Right cardiac atrium (tissue), 5 donors: ENCODE measurements at regions not wholly inside any gene's neighbourhood (a gene's known extent, or its start where the extent isn't known, plus 50 kb on each side); places are given as distances from the start of the nearest gene placed in this dataset.

Experiments
- ATAC-seq, 2 donors: fragments of 200-7000 bp; cut with Tn5 transposase; one replicate each; pipeline versions ENCODE4 v1.8.0 to v1.9.1; 2020; ENCODE audit warnings: moderate library complexity in 2 of 2, mild to moderate bottlenecking in 1 of 2
- DNase-seq, 3 donors: peaks; one replicate each; pipeline ENCODE4 v3.0.0-alpha.2; 2020
- H3K27ac ChIP-seq: one replicate; pipeline ENCODE4 v1.5.1; 2013; ENCODE audit warnings: mild to moderate bottlenecking, low read length, control low read depth, moderate library complexity
- H3K27me3 ChIP-seq: one replicate; pipeline ENCODE4 v1.6.1; 2013; ENCODE audit not compliant: control insufficient read depth, insufficient read depth
- H3K4me1 ChIP-seq: one replicate; pipeline ENCODE4 v1.6.1; 2013; ENCODE audit warnings: low read length; ENCODE audit not compliant: control insufficient read depth, insufficient read depth
- H3K4me3 ChIP-seq: one replicate; pipeline ENCODE4 v1.5.1; 2013; ENCODE audit warnings: low read length, control low read depth
- H3K9me3 ChIP-seq: one replicate; pipeline ENCODE4 v1.6.1; 2013; ENCODE audit warnings: low read length; ENCODE audit not compliant: control insufficient read depth
- WGBS: extraction: QIAGEN DNeasy Blood & Tissue Kit; methylation state at CpG from one replicate; pipeline ENCODE4 v1.1.7; 2013; 5-methylcytosine and 5-hydroxymethylcytosine counted together
- intact Hi-C, 4 donors: fragments of 100-400 bp; cut with DNase I; formaldehyde crosslinking; loops; one replicate each; pipeline versions ENCODE4 v1.11.0 to v1.14.0; 2022 to 2023
- donor health status: healthy with polysubstance abuse.
- donor health status: DM: no; HTN: yes; CAD: no.
- donor health status: DM: no; HTN: no; CAD: no.
- donor health status: DM: no; HTN: yes; CAD: no; lungs with severe emphysema.
- donor health status: DM: yes; HTN: yes; CAD: no.

- DNase-seq (no peak), ATAC-seq (no peak)
- no peaks in the 10 kb centered on the region for H3K27me3 ChIP-seq
- H3K4me3 ChIP-seq: no peak overlapping the region
- intact Hi-C loops: no loop called here
- H3K9me3 ChIP-seq: no peaks in the 10 kb centered on the region
- no peak overlapping the region for H3K27ac ChIP-seq
- 83% methylated on average over 2 of the region's 2 CpGs for WGBS
- no peaks in the 10 kb centered on the region for H3K4me1 ChIP-seq
These were observed 425.2 kb downstream of the TTLL7 start for GRCh38 chr1:83573776-83574175.

GRCh38 chr1:83571536-83571935 lies 427.4 kb downstream of the TTLL7 start:
- DNase-seq: no peak
- H3K27me3 ChIP-seq: no peaks in the 10 kb centered on the region
- H3K9me3 ChIP-seq: no peaks in the 10 kb centered on the region
- 82% methylated on average over 3 of the region's 3 CpGs for whole genome bisulfite sequencing
- H3K4me1 ChIP-seq: no peaks in the 10 kb centered on the region
- H3K4me3 ChIP-seq: no peak overlapping the region
- ATAC-seq: no peak
- intact Hi-C loops: no loop called here
- no peak overlapping the region for H3K27ac ChIP-seq

GRCh38 chr1:83561346-83561745 lies 437.6 kb downstream of the TTLL7 start:
- WGBS: 85% methylated on average over 2 of the region's 2 CpGs
- DNase-seq: no peak

GRCh38 chr1:83559129-83559840 lies 439.6 kb downstream of the TTLL7 start:
- no peaks in the 10 kb centered on the region for H3K27me3 ChIP-seq
- peaks cover 2% of the 10 kb centered on the region for H3K4me1 ChIP-seq
- intact Hi-C loops: no loop called here
- 52% methylated on average over 7 of the region's 7 CpGs for WGBS
- ATAC-seq (no peak), DNase-seq (no peak)
- H3K27ac ChIP-seq: no peak overlapping the region
- no peaks in the 10 kb centered on the region for H3K9me3 ChIP-seq
- H3K4me3 ChIP-seq: no peak overlapping the region

More at GRCh38 chr1:83561346-83561745, 437.6 kb downstream of the TTLL7 start:
- Histone ChIP-seq H3K27ac (no peak overlapping the region), H3K27me3 (no peaks in the 10 kb centered on the region), H3K4me1 (no peaks in the 10 kb centered on the region), H3K9me3 (no peaks in the 10 kb centered on the region), H3K4me3 (no peak overlapping the region)
- ATAC-seq: no peak
- intact Hi-C loops: no loop called here

DNA sequence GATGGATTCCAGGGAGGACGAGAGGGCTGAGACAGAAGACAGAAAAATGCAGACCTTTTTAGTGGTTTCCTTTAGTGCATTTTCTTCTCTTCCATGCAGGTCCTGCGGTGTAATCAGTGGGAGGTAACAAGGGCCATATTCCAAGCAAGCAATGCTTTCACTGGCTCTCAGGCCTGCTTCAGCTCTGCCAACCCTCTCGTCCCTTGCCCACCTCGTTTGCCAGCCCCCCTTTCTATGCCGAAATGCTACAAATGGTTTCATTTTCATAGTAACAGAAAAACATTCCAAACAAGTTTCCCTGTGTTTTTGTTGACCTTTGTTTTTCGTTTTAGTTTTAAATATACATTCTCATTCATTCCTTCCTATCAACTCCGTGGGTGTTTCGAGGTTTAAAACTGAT lies 443.1 kb downstream of the TTLL7 start:
- H3K27ac ChIP-seq: no peak overlapping the region
- no peak overlapping the region for H3K4me3 ChIP-seq
- no peaks in the 10 kb centered on the region for H3K9me3 ChIP-seq
- whole genome bisulfite sequencing: 65% methylated on average over 8 of the region's 8 CpGs
- peaks cover 4% of the 10 kb centered on the region for H3K4me1 ChIP-seq
- DNase-seq: no peak
- ATAC-seq: no peak
- intact Hi-C loops: no loop called here
- no peaks in the 10 kb centered on the region for H3K27me3 ChIP-seq

GRCh38 chr1:83554174-83554573 lies 444.8 kb downstream of the TTLL7 start:
- intact Hi-C loops: no loop called here
- Histone ChIP-seq H3K4me3 (no peak overlapping the region), H3K27ac (no peak overlapping the region), H3K27me3 (no peaks in the 10 kb centered on the region), H3K4me1 (peaks cover 4% of the 10 kb centered on the region), H3K9me3 (no peaks in the 10 kb centered on the region)
- ATAC-seq: no peak
- WGBS: 42% methylated on average over 6 of the region's 6 CpGs
- DNase-seq: no peak

- ATAC-seq (no peak), DNase-seq (no peak)
- no peak overlapping the region for H3K4me3 ChIP-seq
- H3K27ac ChIP-seq: no peak overlapping the region
- no peaks in the 10 kb centered on the region for H3K9me3 ChIP-seq
- H3K27me3 ChIP-seq: no peaks in the 10 kb centered on the region
- WGBS: 93% methylated on average over 1 of the region's 1 CpG
- peaks cover 4% of the 10 kb centered on the region for H3K4me1 ChIP-seq
- intact Hi-C loops: no loop called here
These were observed 446.1 kb downstream of the TTLL7 start for GRCh38 chr1:83552820-83553219.

- intact Hi-C loops: no loop called here
- WGBS: 98% methylated on average over 1 of the region's 1 CpG
- DNase-seq (no peak), ATAC-seq (no peak)
- H3K27ac ChIP-seq: no peak overlapping the region
- no peaks in the 10 kb centered on the region for H3K9me3 ChIP-seq
- no peaks in the 10 kb centered on the region for H3K27me3 ChIP-seq
- no peak overlapping the region for H3K4me3 ChIP-seq
- H3K4me1 ChIP-seq: no peaks in the 10 kb centered on the region
These were observed 450.6 kb downstream of the TTLL7 start for GRCh38 chr1:83548311-83548710.

- H3K27ac ChIP-seq: no peak overlapping the region
- H3K4me1 ChIP-seq: no peaks in the 10 kb centered on the region
- DNase-seq (no peak), ATAC-seq (no peak)
- no peaks in the 10 kb centered on the region for H3K27me3 ChIP-seq
- intact Hi-C loops: no loop called here
- WGBS: 94% methylated on average over 6 of the region's 6 CpGs
- no peak overlapping the region for H3K4me3 ChIP-seq
- H3K9me3 ChIP-seq: no peaks in the 10 kb centered on the region
These were observed 451.0 kb downstream of the TTLL7 start for GRCh38 chr1:83547901-83548300.

DNA sequence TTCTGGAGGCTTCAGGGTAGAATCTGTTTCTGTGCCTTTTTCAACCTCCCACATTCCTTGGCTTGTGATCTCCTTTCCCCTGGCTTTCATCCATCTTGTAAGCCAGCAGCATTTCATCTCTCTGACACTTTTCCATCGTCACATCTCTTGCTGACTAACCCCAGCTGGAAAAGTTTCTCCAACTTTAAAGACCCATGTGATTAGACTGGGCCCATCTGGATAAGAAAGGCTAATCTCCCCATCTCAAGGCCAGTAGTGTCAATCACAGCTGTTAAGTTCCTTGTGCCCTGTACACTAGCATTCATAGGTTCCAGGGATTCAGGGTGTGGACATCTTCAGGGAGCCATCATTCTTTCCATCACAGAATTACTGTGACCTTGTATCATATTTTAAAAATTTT lies 452.1 kb downstream of the TTLL7 start:
- Histone ChIP-seq H3K27me3 (no peaks in the 10 kb centered on the region), H3K9me3 (no peaks in the 10 kb centered on the region), H3K27ac (no peak overlapping the region), H3K4me1 (no peaks in the 10 kb centered on the region), H3K4me3 (no peak overlapping the region)
- DNase-seq: no peak
- ATAC-seq: no peak
- 29% methylated on average over 1 of the region's 1 CpG for WGBS
- intact Hi-C loops: no loop called here

- 85% methylated on average over 5 of the region's 5 CpGs for WGBS
These were observed 453.7 kb downstream of the TTLL7 start for GRCh38 chr1:83545066-83545862.

More at GRCh38 chr1:83545066-83545862, 453.7 kb downstream of the TTLL7 start:
- DNase-seq (no peak), ATAC-seq (no peak)
- Histone ChIP-seq H3K9me3 (no peaks in the 10 kb centered on the region), H3K27me3 (no peaks in the 10 kb centered on the region), H3K4me1 (no peaks in the 10 kb centered on the region), H3K27ac (no peak overlapping the region), H3K4me3 (no peak overlapping the region)
- intact Hi-C loops: no loop called here
